ENCODE measurements at regions not wholly inside any gene's neighbourhood (a gene's known extent, or its start where the extent isn't known, plus 50 kb on each side); places are given as distances from the start of the nearest gene placed in this dataset.

GRCh38 chr5:99187611-99188010, 258.8 kb upstream of the CHD1 start:
- TF ChIP-seq POLR2A (IDR thresholded peaks at IDR 0.05) (no peak), CTCF (IDR thresholded peaks at IDR 0.05) (no peak)
